ENCODE measurements at regions not wholly inside any gene's neighbourhood (a gene's known extent, or its start where the extent isn't known, plus 50 kb on each side); places are given as distances from the start of the nearest gene placed in this dataset.

DNA sequence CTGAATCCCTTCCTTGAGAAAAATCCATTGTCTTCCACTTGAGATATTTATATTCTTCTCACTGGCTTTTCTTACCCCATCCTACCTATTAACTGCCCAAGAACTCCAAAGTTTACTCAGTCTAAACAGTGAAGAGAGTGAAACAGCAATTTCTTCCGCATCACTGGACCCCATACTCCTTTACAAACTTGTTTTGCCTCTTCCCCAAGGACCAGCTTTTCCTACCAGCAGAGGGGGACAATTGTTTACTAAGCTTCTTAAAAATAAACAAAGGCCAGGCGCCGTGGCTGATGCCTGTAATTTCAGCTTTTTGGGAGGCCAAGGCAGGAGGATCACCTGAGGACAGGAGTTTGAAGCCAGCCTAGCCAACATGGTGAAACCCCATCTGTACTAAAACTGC lies 52.0 kb downstream of the LRATD1 start:
- DNase-seq (ENCODE audit: low read depth): no peak

DNA sequence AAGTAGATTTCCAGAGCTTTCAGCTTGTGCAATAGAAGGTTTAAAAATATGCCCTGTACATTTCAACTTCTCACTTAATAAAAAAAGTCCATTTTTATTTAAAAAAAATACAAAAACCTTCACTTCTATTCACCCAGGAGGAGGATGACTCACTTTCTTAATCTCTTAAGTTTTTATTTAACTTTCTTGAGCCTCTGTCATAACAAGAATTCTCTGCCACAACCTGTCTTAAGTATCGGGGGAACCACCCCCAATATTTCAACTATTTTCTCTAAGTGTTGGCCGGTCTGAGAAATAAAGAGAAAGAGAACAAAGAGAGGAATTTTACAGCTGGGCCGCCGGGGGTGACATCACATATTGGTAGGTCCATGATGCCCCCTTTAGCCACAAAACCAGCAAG lies 58.4 kb downstream of the LRATD1 start:
- DNase-seq (ENCODE audit: low read depth): no peak

DNA sequence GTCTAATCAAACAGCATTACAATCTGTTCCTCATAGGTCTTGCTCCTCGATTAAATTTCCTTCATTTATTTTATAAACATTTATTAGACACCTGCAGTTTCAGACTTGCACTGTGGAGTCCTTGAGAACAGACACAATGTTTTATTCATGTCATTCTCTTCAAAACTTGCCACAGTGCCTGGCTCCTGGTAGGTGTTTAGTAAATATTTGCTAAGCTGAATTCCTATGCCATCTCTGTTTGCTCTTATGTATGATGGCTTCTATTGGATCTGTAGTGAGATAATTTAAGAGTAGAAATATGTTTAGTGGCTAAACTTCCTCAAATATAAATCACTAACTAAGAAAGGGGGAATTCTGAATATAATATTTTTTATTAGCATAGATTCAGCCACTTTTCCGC lies 61.4 kb downstream of the LRATD1 start:
- DNase-seq (ENCODE audit: low read depth): no peak

DNA sequence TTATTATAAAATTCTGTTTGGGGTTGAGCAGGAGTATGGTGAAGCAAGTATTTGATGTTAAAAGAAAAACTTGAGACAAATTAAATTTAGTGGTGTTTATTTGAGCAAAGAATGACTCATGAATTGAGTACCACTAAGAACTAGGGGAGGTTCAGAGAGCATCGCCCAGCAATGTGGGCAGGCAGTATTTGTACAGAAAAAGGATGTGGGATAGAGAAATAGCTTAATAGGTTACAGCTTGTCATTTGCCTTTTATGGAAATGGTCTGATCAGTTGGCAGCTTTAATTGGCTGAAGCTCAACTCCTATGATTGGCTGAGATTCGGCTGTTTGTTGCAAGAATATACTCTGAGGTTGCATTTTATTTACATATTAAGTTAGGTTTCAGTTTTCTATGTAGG lies 68.2 kb downstream of the LRATD1 start:
- no peak for DNase-seq (ENCODE audit: low read depth)

DNA sequence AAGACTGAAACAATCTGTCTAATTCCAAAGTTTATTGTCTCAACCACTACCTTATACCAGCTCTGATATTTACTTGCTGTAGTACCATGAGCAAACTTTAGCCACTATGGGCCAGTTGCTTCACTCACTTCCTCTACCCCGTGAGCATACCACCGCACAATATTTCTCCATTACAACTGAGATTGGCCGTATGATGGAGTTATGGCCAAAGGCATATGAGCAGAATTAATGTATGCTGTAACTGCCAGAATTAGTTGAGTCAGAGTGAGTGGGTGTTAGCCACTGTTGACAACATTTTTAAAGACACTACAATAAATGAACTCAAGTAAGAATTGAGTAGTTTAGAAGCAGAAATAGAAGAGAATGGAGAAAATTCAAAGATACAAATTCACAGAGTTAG lies 69.7 kb downstream of the LRATD1 start:
- no peak for DNase-seq (ENCODE audit: low read depth)

DNA sequence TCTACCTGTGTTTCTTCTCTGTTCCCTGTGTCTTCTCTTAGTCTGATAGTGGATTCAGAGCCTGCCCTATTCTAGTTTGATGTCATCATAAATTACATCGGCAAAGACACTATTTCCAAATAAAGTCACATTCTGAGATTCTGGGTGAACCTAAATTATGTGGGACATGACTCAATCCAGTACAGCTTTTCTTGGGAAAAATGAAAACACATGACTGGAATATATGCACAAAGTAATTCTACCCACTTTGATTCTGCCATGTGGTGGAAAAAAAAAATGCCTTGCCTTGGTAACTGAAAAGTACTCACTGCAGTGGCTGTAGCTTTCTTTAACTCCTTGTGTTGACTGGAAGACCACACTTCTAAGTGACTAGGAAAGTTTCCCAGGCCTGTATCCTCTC lies 73.7 kb downstream of the LRATD1 start:
- DNase-seq (ENCODE audit: low read depth): no peak

DNA sequence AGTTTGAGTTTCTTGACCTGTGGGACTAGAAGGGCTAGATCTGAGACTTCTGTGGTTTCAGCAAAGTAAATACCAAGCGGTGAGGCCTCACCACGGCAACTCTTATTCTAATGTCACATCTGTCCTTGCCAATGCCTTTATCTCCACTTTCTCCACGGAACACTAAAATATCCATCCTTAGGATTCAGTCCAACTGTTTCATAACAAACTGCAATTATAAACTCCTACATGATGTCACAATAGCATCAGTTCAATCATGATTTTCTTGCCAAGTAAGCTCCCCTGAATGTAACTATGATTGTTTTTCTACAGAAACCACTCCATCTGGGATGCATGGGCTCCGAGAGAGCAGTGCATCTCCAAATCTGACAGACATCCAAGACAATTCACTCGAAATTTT lies 79.6 kb downstream of the LRATD1 start:
- no peak for DNase-seq (ENCODE audit: low read depth)

DNA sequence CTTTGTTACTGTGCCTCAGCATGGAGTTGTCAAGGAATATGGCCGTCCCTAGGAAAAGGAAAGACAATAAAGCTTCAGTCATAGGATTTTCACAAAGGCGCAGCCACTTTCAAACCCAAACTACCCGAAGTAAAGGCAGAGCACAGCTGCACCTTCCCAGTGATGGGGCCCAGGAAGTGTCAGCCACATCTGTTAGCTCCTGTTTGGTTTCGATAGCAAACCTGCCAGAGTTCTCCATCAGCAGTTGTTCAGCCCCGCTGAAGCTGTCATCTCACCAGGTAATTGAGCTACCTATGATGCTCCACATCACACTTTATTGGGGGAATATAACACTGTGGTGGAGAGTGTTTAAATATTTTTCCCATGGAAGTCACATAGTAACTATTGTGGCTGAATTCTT lies 80.7 kb downstream of the LRATD1 start:
- no peak for DNase-seq (ENCODE audit: low read depth)

DNA sequence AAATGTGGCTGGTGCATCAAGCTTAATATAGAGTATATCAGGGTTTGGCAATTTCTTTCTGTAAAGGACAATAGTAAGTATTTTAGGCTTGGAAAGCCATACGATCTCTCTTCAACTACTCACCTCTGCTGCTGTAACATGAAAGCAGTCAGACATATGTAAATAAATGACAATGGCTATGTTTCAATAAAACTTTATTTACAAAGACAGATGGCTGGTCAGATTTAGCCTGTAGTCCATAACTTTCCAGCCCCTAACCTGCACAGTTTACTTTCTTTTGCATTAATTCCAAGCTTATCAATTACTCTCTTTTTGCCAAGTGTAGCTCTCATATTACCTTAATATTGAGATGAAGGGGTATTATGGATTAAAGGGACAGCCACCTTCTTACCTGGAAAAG lies 83.1 kb downstream of the LRATD1 start:
- no peak for DNase-seq (ENCODE audit: low read depth)

DNA sequence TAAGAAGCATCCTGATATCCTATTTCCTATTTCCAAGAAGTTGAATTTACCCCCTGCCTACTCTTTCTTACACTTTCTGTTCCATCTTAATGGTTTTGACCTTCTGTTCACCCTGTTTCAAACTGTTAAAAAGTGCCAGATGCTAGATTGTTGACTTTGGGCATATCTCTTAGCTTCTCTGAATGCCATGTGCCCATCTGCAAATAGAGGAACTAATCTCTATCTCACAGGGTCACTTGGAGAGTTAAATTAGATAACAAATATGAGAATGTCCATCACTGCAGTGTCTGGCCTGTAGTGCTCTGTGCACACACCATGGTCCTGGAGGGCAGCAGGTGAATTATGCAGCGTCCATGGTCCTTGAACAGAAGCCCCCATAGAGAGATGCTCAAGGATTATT lies 83.8 kb downstream of the LRATD1 start:
- DNase-seq (ENCODE audit: low read depth): no peak

DNA sequence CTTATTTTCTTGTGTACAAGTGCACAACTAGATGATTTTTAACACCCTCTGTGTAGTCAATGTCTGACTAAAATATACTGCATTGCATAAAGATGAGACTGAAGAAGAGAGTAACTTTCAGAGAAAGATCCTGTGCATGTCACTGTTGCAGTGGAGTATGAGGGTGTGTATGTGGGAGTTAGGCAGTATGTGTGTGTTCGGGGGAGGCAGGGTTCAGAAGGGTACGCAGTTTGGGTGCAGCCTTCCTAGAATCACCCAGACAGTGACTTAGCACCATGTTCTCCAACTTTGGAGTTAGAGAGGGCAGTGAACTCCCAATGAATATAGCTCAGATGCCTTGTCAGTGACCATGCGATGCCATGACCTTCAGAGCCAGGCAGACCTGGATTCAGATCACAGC lies 84.6 kb downstream of the LRATD1 start:
- DNase-seq (ENCODE audit: low read depth): no peak

DNA sequence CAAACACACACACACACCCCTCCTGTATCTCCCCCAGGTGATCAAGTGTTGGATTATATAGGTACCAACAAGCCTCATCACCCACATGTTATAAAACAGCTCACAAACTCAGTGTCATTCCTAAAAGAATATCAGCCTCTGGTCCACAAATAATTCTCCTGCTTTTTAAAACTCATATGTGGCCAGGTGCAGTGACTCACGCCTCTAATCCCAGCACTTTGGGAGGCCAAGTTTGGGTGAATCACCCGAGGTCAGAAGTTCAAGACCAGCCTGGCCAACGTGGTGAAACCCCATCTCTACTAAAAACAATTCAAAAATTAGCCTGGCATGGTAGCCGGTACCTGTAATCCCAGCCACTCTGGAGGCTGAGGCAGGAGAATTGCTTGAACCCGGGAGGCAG lies 87.8 kb downstream of the LRATD1 start:
- DNase-seq (ENCODE audit: low read depth): peak; percentile 61

DNA sequence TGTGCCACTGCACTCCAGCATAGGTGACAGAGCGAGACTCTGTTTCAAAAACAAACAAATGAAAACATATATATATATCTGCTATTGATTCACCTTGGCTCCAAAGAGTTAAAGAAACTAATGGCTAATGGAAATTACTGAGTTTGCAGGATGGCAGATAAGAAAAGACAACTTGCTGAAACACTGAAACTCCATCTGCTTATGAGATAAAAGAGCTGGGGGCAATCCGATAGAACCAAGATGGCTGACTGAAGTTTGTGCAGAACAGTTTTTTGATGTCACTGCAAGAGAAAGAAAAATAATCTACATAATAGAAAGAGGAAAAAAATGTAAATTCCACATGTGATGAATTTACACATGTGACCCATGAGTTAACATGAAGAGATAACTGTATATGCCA lies 88.2 kb downstream of the LRATD1 start:
- no peak for DNase-seq (ENCODE audit: low read depth)

DNA sequence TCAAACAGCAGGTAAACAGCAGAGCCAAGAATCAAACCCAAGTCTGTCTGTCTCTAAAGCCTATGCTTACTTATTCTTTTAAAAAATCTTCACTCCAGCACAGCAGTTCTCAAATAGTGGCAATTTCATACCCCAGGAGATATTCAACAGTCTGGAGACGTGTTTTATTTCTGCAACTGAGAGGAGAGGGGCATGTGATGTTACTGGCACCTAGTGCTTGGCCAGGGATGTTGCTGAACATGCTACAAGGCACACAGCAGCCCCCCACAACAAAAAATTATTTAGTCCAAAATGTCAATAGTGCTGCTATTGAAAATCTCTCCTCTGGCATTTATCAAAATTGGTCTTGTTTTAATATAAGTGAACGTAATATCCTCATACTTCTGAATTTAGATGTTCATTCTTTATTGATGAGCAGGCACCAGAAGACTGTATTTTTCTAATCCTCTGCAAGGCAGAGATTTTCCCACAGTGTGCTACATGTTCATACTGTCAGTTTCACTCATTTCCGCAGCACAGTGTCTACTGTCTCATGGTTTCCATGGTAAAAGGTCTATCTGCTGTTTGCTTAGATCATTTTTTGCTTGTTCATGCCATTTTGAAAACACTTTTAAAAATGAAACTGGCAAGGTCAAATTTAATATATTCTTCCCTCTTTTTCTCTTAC lies 90.5 kb downstream of the LRATD1 start:
- no peak for DNase-seq (ENCODE audit: low read depth)

DNA sequence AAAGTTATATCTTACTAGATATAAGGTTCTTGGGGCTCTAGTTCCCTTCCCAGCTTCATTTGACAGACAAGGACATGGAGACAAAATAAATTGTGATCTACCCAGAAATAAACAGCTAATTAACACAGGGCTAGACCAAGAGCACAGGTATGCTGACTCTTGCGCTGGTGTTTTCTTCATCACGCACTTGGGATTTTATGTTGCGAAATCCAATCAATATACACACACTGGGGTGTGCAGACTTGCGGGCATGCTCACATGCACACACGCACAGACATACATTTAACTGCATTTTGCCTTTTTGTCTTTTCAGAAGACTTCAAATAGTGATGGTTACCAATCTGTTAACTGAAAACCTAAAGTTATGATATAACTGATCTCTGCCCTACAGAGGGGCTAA lies 91.2 kb downstream of the LRATD1 start:
- DNase-seq (ENCODE audit: low read depth): no peak

DNA sequence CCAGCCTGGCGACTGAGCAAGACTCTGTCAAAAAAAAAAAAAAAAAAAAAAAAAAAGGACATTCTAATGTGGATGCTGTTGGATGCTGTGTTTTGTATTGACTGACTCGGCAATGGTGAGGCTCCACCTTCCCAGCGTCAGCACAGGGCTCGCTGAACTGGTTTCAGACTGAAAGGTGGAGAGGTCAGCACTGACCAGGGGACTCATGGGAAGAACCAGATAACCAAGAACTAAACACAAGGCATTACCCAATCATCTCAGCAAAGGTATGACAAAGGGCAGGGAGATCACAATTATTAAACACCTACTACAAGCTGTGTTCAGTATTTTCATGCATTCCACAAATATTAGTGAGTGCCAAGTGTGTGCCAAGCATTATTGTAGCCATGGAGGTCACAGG lies 103.2 kb downstream of the LRATD1 start:
- DNase-seq (ENCODE audit: low read depth): no peak

DNA sequence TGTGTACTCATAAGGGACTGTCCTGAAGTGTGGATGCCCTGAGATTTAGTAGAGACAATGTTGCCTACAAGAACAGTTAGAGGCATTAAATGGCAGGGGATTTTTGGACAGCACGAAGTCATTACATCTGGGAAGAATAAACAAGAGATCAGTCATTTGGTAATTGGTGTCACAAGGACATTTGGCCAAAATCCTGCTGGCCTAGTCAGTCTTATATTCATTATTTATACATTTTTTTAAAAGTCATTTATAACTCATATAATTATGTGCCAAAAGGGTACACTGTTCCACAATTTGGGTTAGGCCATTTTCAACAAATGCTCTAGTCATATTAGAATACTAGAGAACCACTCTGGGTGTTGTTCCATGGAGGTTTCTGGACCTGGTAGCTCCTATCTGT lies 104.7 kb downstream of the LRATD1 start:
- no peak for DNase-seq (ENCODE audit: low read depth)

DNA sequence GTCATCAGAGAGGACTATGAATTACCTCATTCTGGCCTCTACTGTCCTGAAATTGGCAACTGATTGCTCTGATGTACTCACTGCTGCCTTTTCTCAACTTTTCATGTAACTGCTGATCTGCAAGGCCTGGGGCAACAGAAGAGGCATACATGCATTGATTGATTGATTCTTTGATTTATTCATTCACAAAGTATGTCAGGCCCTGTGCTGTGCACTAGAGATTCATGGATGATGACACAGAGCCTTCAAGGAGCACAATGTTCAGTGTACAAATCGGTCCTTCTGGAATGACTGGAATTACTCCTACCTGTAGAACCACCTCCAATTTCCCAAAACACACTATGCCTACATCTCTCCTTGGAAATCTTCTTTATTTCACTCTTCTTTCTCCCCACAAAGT lies 111.3 kb downstream of the LRATD1 start:
- no peak for DNase-seq (ENCODE audit: low read depth)

DNA sequence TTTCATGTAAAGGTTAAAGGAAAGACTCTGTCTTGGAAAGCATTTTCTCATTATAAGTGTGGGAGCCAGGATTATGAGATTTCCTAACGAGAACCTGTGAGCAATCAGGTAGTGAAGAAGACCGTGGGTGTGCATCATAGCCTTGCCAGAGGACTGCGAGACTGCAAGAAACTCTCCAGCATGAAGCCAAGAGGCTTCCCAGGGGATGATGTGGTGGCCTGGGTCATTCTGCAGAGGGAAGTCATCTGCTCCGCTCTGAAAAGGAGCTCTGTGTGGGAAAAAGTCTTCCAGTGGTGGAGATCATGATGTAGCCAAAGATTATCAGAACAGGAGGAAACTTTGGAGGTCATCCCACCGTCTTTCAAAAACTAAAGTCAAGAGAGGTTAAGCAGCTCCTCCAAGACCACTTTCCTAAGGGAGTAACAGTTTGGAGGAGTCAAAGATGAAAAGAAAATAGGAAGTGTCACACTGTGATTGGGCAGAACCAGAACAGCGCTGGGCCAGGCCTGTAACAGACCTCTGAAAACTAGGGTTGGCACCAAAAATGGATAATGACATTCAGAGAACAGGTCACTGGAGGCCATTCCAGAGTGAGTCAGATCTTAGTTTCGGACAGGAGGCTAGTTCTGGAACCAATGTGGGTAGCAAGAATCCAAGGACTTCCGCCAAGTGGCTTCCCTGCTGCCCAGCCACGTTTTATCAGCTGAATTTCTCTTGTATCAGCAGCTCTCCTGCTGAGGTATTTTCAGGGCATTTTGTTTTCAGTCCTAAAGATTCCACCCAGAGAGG lies 113.0 kb downstream of the LRATD1 start:
- no peak for DNase-seq (ENCODE audit: low read depth)

DNA sequence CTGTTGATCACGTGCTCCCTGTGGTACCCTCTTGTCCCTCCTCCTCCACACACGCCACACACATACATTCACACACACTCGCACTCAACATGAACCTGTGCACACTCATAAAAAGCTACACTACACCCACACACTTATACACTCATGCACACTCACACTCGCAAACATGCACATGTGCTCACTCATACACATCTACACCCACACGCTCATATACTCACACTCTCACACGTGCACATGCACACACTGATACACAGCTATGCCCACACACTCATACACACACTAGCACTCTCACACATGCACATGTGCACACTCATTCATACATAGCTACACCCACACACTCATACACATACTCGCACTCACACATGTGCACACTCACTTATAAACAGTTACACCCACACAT lies 113.6 kb downstream of the LRATD1 start:
- DNase-seq (ENCODE audit: low read depth): no peak

DNA sequence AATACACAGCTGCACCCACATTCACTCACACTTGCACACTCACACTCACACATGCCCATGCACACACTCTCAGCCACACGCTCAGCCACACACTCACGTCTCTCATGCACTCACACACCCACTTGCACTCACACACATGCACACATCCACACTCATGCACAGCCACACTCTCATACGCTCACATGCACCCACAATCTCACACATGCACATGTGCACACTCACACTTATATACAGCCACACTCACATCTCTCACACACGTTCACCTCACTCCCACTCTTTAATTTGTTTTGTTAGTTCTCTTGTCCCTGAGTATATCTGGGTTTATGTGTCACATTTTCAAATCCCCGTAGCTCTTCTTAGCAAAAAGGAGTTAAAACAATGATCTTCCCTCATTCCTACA lies 114.9 kb downstream of the LRATD1 start:
- DNase-seq (ENCODE audit: low read depth): no peak

DNA sequence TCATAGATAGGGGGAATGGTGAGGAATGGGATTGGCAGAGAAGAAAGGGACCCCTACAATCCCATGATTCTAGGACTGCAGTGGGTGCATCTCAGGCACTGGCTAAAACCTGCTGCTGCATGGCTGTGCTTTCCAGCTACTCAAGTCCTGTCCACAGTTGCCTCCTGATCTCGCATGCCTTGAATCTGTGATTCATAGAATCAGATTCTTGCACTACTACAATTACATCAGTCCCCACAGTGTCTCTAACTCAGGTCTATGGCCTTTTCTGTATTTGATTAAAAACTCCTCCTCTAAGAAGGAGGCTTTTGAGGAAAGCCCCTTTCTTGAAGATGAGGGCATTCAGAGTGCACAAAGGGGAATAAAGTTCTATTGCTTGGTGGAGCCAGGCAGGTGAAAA lies 117.4 kb downstream of the LRATD1 start:
- no peak for DNase-seq (ENCODE audit: low read depth)

DNA sequence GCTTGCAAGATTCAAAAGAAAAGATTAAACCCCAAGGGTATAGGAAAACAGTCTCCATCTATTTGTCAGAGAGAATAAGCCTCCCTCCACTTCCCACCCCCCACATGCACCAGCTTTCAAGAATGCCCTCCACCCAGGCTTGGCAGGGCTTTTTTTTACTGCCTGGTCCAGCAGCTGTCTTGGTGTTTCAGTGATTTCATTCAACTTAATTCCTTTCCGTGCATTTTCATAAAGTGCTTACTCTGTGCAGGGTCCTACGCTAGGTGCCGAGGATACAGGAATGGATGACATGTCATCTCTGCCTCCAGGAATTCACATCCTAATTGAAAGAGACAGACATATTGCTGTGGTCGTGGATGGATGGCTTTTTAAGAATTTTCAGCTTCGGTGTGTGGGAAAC lies 117.9 kb downstream of the LRATD1 start:
- no peak for DNase-seq (ENCODE audit: low read depth)

DNA sequence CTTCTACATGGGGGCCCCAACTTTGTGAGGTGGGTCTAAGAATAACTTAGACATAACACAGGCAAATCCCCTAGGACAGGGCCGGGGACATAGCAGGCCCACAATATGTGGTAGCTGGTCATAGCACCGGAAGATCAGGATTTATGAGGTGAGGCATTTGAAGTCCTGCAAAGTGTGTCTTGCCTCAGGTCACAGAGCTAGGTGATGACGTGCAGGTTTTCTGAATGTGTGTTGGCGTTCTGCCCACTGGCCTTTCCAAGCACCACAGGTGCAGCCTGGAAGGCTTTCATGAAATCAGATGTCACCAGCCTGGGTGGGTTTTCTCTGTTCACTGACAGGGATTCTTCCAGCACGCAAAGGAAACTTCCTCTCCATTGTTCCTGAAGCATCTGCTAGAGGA lies 119.1 kb downstream of the LRATD1 start:
- no peak for DNase-seq (ENCODE audit: low read depth)
